Keratinocyte (primary cell): ENCODE measurements at regions not wholly inside any gene's neighbourhood (a gene's known extent, or its start where the extent isn't known, plus 50 kb on each side); places are given as distances from the start of the nearest gene placed in this dataset.

Experiments
- DNase-seq: peaks from one replicate; pipeline ENCODE4 v3.0.0-alpha.2; 2011; ENCODE audit warnings: low read depth, missing footprints, low spot score
- FAIRE-seq: peaks from 2 replicates; lab custom pipeline; 2011; peaks lifted over from hg19 to GRCh38; lab: Jason Lieb, UNC
- H2AFZ ChIP-seq: 2 replicates; pipeline ENCODE4 v1.6.0; 2012; ENCODE audit warnings: low read length, control low read depth, inconsistent platforms; ENCODE audit not compliant: control insufficient read depth
- H3K27ac ChIP-seq: 2 replicates; pipeline ENCODE4 v1.5.1; 2011; ENCODE audit warnings: low read length; ENCODE audit not compliant: control insufficient read depth, insufficient read depth
- H3K27me3 ChIP-seq: 3 replicates; pipeline ENCODE4 v1.6.0; 2011; ENCODE audit warnings: low read length; ENCODE audit not compliant: control insufficient read depth, insufficient read depth; ENCODE audit errors: extremely low read depth
- H3K36me3 ChIP-seq, 2 experiments: 2 replicates in 1 of 2; 3 replicates in 1 of 2; pipeline ENCODE4 v1.5.1; 2011; ENCODE audit warnings: low read length in 2 of 2, mild to moderate bottlenecking in 1 of 2; ENCODE audit not compliant: control insufficient read depth in 2 of 2, insufficient read depth in 2 of 2; ENCODE audit errors: extremely low read depth in 1 of 2
- H3K4me1 ChIP-seq: 3 replicates; pipeline ENCODE4 v1.5.1; 2011; ENCODE audit warnings: low read length; ENCODE audit not compliant: control insufficient read depth, insufficient read depth; ENCODE audit errors: extremely low read depth
- H3K4me2 ChIP-seq: 3 replicates; pipeline ENCODE4 v1.6.0; 2011; ENCODE audit warnings: low read depth, low read length; ENCODE audit not compliant: control insufficient read depth, insufficient read depth; ENCODE audit errors: extremely low read depth
- H3K4me3 ChIP-seq, 3 experiments: fragments of 200-600 bp in 1 of 3; sonication (generic) in 1 of 3; 2 replicates in 2 of 3; 3 replicates in 1 of 3; pipeline ENCODE4 v1.5.1; 2011 to 2016; ENCODE audit warnings: low read length in 3 of 3, mild to moderate bottlenecking in 3 of 3, control low read depth in 2 of 3, inconsistent platforms in 1 of 3, low read depth in 1 of 3, mixed read lengths in 1 of 3, mixed run types in 1 of 3, moderate library complexity in 1 of 3; ENCODE audit not compliant: control insufficient read depth in 2 of 3, insufficient read depth in 2 of 3; ENCODE audit errors: extremely low read depth in 1 of 3
- H3K79me2 ChIP-seq: 2 replicates; pipeline ENCODE4 v1.6.0; 2012; ENCODE audit warnings: low read length; ENCODE audit not compliant: control insufficient read depth, insufficient read depth
- H3K9ac ChIP-seq: 3 replicates; pipeline ENCODE4 v1.6.0; 2011; ENCODE audit warnings: low read length; ENCODE audit not compliant: control insufficient read depth, insufficient read depth; ENCODE audit errors: extremely low read depth
- H3K9me1 ChIP-seq: 3 replicates; pipeline ENCODE4 v1.6.0; 2011; ENCODE audit warnings: low read length; ENCODE audit not compliant: control insufficient read depth, insufficient read depth; ENCODE audit errors: extremely low read depth
- H3K9me3 ChIP-seq: 2 replicates; pipeline ENCODE4 v1.5.1; 2012; ENCODE audit warnings: low read depth, low read length; ENCODE audit not compliant: control insufficient read depth
- H4K20me1 ChIP-seq: 3 replicates; pipeline ENCODE4 v1.6.0; 2011; ENCODE audit warnings: low read length; ENCODE audit not compliant: control insufficient read depth, insufficient read depth; ENCODE audit errors: extremely low read depth
- EZH2 ChIP-seq: IDR thresholded peaks from one replicate; pipeline ENCODE4 v1.6.1; 2012; ENCODE audit warnings: inconsistent platforms, mild to moderate bottlenecking, low read length, moderate library complexity
- dilution Hi-C: fragments of 300-500 bp; cut with MboI; formaldehyde crosslinking; loops from one replicate; pipeline ENCODE4 v1.7.0; 2020; ENCODE audit warnings: low sequenced_read_pairs; ENCODE audit not compliant: extremely low pct_ligation_motif_present
- TF ChIP-seq, protein P1 (sequence below), 3 experiments: IDR thresholded peaks in 1 of 3; conservative IDR thresholded peaks in 1 of 3; optimal IDR thresholded peaks in 1 of 3; 2 replicates in 2 of 3; 3 replicates in 1 of 3; pipeline versions ENCODE3 to v1.5.1; 2011; ENCODE audit warnings: low read length in 3 of 3, mild to moderate bottlenecking in 3 of 3, moderate library complexity in 2 of 3, control low read depth in 1 of 3, inconsistent platforms in 1 of 3; ENCODE audit not compliant: insufficient read depth in 2 of 3; ENCODE audit errors: extremely low read depth in 1 of 3

DNA sequence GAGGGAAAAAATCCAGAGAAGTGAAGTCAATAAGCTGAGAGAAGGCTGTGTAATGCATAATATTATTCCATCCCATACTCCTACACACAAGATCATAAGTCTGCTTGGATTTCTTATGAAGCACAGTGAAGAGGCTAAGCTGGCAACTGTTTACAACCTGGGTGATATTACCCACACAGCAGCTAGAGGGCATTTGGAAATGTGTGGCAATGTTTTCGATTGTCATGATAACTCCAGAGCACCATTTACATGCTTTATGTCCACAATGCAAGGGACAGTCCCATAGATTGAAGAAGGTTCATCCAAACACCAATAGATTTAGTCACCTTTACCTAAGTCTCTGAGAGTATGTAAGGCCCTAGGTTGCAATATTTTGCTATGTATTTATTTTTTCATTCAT, 412.2 kb downstream of the PPP3CA start:
- Histone ChIP-seq H3K9me3 (no peaks in the 10 kb centered on the region), H3K9ac (no peak overlapping the region), H3K9me1 (no peaks in the 10 kb centered on the region), H3K27me3 (no peaks in the 10 kb centered on the region), H3K4me3 (no peak overlapping the region), H2AFZ (no peak overlapping the region), H3K27ac (no peak overlapping the region), H3K4me2 (no peak overlapping the region), H3K79me2 (no peaks in the 10 kb centered on the region), H3K36me3 (no peaks in the 10 kb centered on the region), H4K20me1 (no peaks in the 10 kb centered on the region), H3K4me1 (no peaks in the 10 kb centered on the region)
- FAIRE-seq (peak; percentile 32), DNase-seq (no peak)
- TF ChIP-seq, protein P1, sequence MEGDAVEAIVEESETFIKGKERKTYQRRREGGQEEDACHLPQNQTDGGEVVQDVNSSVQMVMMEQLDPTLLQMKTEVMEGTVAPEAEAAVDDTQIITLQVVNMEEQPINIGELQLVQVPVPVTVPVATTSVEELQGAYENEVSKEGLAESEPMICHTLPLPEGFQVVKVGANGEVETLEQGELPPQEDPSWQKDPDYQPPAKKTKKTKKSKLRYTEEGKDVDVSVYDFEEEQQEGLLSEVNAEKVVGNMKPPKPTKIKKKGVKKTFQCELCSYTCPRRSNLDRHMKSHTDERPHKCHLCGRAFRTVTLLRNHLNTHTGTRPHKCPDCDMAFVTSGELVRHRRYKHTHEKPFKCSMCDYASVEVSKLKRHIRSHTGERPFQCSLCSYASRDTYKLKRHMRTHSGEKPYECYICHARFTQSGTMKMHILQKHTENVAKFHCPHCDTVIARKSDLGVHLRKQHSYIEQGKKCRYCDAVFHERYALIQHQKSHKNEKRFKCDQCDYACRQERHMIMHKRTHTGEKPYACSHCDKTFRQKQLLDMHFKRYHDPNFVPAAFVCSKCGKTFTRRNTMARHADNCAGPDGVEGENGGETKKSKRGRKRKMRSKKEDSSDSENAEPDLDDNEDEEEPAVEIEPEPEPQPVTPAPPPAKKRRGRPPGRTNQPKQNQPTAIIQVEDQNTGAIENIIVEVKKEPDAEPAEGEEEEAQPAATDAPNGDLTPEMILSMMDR (optimal IDR thresholded peaks at IDR 0.05 in 1 of 3, IDR thresholded peaks at IDR 0.05 in 1 of 3, conservative IDR thresholded peaks at IDR 0.05 in 1 of 3; ENCODE audit: extremely low read depth in 1 of 3, insufficient read depth in 2 of 3, low read length in 3 of 3): peak; percentile 37 to 70 (median 64)
- no peak for TF ChIP-seq EZH2
- dilution Hi-C loops: no loop called here

GRCh38 chr4:100933628-100934027, 413.7 kb downstream of the PPP3CA start:
- Histone ChIP-seq H3K79me2 (no peaks in the 10 kb centered on the region), H3K36me3 (no peaks in the 10 kb centered on the region), H3K4me2 (no peak overlapping the region), H3K9me3 (no peaks in the 10 kb centered on the region), H3K9ac (no peak overlapping the region), H3K27me3 (no peaks in the 10 kb centered on the region), H3K4me1 (no peaks in the 10 kb centered on the region), H3K9me1 (no peaks in the 10 kb centered on the region), H3K4me3 (no peak overlapping the region), H4K20me1 (no peaks in the 10 kb centered on the region), H2AFZ (no peak overlapping the region), H3K27ac (no peak overlapping the region)
- TF ChIP-seq, protein P1 (optimal IDR thresholded peaks at IDR 0.05 in 1 of 3, IDR thresholded peaks at IDR 0.05 in 1 of 3, conservative IDR thresholded peaks at IDR 0.05 in 1 of 3; ENCODE audit: extremely low read depth in 1 of 3, insufficient read depth in 2 of 3, low read length in 3 of 3): no peak
- TF ChIP-seq EZH2: no peak
- dilution Hi-C loops: no loop called here
- FAIRE-seq (no peak), DNase-seq (no peak)
